Right ventricle myocardium inferior (tissue), 1 donor: ENCODE measurements at regions not wholly inside any gene's neighbourhood (a gene's known extent, or its start where the extent isn't known, plus 50 kb on each side); places are given as distances from the start of the nearest gene placed in this dataset.

Source experiments
- ATAC-seq: fragments of 200-7000 bp; cut with Tn5 transposase; one replicate; pipeline ENCODE4 v1.9.1; 2020; ENCODE audit warnings: mild to moderate bottlenecking, moderate library complexity
- DNase-seq: peaks from one replicate; pipeline ENCODE4 v3.0.0; 2021; ENCODE audit errors: missing footprints
- intact Hi-C: fragments of 100-400 bp; cut with DNase I; formaldehyde crosslinking; loops from one replicate; pipeline ENCODE4 v1.11.0; 2022
- donor health status: DM: no; HTN: yes; CAD: no; lungs with severe emphysema.

GRCh38 chr18:6627645-6628044, 101.9 kb upstream of the ARHGAP28 start:
- intact Hi-C loops = no loop called here
- no peak for DNase-seq
- no peak for ATAC-seq

DNA sequence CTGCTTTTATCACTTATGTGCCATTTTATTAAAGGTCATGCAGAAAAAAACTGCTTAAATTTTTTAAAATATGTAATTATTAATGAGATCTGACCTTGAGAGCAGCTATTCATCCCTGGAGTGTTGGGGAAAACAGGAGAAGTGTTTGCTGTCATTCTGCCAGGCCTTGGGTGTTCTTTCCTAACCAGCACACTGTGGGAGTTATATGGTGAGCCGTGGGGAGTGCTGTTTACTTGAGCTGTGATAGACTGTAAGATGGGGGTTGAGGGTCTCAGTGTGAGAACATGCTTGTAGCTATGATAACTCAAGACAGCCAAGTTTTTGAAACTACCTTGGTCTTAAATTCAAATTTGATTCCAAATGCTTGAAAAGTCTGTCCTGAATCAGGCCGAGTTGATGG, 101.3 kb upstream of the ARHGAP28 start:
- intact Hi-C loops = no loop called here
- ATAC-seq (peak; percentile 50), DNase-seq (no peak)

DNA sequence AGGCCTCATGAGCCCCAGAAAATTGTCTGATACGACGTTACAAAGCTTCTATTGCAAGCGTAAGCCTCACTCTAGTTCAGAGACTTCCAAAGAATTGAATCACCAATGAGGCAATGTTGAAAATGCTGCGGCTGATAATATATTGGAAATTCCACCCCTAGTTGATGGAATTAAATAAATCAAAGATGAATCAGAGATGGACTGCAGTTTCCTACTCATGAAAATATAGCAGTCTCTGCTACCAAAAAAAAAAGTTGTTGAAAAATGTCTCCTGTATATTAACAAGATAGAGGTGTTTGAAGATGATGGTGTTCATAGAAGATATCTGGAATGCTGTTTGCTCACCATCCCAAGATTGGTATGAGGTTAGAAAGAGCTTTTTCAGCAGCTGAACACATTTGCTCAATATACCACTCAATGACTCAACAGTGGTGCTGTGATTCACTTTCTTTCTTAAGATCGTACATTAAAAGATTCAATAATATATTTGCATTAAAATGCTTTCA, 99.8 kb upstream of the ARHGAP28 start:
- DNase-seq (no peak), ATAC-seq (no peak)
- intact Hi-C loops = no loop called here

DNA sequence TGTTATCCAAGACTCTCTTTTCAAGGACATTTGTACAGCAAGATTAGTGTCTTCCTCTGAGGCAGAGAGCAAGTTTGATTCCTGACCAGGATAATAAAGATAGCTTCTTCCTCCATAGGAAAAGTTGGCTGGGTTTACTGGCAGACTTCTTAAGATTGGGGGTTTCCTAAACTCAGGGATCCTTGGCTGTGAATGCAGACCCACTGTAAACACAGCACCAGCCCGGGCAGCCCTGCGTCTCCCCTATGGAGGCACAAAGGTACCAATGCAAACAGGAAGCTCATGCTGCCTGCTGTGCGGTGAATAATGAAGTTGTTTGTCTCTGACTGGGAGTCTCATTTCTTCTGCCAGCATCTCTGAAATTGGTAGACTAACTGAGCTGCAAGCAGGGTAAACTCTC, 96.2 kb upstream of the ARHGAP28 start:
- intact Hi-C loops = no loop called here
- DNase-seq = no peak
- no peak for ATAC-seq

DNA sequence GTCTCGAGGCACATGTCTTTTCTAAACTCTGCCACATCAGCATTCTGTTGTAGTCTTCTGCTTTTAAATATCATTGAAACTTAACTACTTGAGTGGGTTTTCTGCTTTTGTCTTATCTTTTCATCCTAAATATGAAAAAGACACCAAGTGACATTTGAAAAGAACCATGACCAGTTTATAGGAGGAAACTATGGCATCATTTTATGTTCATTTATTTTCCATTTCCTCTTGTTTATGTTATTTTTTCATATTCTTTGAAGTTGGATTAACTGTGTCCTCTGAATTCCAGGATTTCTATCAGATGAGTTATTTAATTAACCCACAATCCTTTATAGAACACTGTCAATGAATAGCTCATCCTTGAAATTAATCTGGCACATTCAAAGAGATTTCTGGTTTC, 93.4 kb upstream of the ARHGAP28 start:
- intact Hi-C loops = no loop called here
- DNase-seq (no peak), ATAC-seq (no peak)

GRCh38 chr18:6638447-6638846, 91.1 kb upstream of the ARHGAP28 start:
- intact Hi-C loops = no loop called here
- ATAC-seq (no peak), DNase-seq (no peak)

GRCh38 chr18:6639305-6639704, 90.2 kb upstream of the ARHGAP28 start:
- ATAC-seq = no peak
- no peak for DNase-seq
- intact Hi-C loops = no loop called here

GRCh38 chr18:6644836-6645627, 84.5 kb upstream of the ARHGAP28 start:
- intact Hi-C loops = no loop called here
- ATAC-seq (no peak), DNase-seq (no peak)

DNA sequence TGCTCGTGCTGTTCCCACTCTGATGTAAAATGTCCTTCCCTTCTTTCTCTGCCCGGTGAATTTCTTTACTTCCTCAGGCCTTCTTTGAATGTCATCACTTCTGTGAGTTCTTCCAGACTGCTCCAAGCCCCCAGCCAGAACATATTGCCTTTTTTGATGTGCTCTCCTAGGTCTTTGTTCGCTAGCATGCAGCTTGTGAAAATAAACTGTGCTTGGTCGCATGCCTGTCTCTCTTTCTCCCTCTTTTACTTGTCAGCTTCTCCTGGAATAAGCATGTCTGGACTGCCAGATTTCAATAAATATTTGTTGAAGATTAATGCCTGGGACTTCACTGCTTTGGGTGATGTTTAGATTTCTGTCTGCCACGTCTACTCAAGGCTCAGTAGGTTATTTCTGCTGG, 82.7 kb upstream of the ARHGAP28 start:
- intact Hi-C loops = no loop called here
- ATAC-seq (no peak), DNase-seq (no peak)

GRCh38 chr18:6648581-6648980, 80.9 kb upstream of the ARHGAP28 start:
- intact Hi-C loops = no loop called here
- ATAC-seq (no peak), DNase-seq (no peak)

GRCh38 chr18:6649421-6650126, 79.9 kb upstream of the ARHGAP28 start:
- no peak for ATAC-seq
- intact Hi-C loops = no loop called here
- DNase-seq = no peak

DNA sequence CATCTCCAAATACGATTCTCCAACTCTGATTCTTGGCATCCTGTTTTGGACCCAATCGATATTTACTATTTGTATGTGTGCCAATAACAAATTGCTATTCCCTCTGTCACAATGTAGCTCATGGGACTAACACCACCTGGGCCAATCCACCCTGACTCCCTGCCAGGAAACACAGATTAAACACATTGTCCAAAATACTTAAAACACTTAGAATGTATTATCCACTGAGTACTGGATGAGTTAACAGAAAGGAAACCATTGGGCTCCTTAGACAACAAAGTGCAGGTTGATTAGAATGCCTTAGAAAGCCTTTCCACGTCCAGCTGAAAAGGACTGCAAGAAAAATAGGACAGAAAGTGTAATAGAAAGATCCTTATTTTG, 79.4 kb upstream of the ARHGAP28 start:
- intact Hi-C loops = no loop called here
- DNase-seq (no peak), ATAC-seq (no peak)

DNA sequence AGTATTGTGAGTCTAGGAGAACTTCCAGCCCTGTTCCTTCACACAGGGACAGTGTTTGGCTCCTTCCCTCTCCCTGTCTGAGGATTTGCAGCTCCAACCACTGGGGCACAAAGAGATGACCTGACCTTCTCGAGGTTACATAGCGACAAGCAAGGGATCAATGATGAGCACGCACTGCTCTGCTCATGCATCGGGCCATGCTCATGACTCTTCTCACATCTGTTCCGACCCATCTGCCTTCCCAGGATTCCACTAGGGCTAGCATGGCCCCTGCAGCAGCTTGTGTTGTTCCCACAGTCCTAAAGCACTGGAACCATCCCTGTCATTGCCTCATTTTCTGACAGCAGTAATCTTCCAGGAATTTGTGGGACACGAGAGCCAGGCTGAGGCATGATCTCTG, 78.8 kb upstream of the ARHGAP28 start:
- intact Hi-C loops = no loop called here
- DNase-seq = no peak
- no peak for ATAC-seq

GRCh38 chr18:6652098-6652497, 77.4 kb upstream of the ARHGAP28 start:
- no peak for ATAC-seq
- intact Hi-C loops = no loop called here
- DNase-seq = no peak

- ATAC-seq (no peak), DNase-seq (no peak)
- intact Hi-C loops = no loop called here
Observed at GRCh38 chr18:6653880-6654279, 75.6 kb upstream of the ARHGAP28 start.

GRCh38 chr18:6659963-6660725, 69.4 kb upstream of the ARHGAP28 start:
- intact Hi-C loops = no loop called here
- ATAC-seq = no peak
- DNase-seq = no peak

DNA sequence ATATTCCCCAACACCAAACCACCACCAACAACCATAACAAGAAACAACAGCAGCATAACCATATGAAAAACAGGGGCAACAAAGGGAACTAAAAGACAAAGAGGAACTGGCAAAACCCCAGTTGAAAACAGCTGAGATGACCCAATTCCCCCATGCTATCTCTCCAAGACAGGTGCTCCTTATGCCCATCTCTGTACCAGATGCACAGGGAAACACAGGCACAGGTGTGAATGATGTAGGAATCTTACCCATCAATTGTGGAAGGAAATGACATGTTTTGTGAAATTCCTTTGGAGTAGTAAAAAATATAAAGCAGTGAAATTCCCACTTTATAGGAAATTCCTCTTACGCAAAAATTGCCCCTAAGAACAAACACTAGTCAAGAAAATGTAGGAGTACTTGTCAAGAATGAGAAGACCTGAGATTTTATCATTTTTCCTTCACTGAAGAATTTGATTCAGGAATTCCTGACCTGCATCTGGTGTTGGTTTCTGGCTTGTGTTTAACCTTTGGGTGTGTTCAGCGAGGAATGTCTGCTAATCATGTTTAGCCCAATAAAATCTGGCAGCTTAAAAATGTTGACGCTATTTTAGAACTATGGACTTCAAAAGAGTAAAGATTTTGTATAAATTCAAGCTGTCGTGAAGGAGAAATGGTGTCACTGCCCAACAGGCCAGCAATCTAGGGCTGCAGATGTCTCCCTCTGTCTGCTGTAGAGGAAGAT, 67.7 kb upstream of the ARHGAP28 start:
- intact Hi-C loops = no loop called here
- no peak for DNase-seq
- no peak for ATAC-seq

- DNase-seq = no peak
- intact Hi-C loops = no loop called here
- no peak for ATAC-seq
Observed at GRCh38 chr18:6666012-6666685, 63.4 kb upstream of the ARHGAP28 start.

GRCh38 chr18:6668836-6669235, 60.7 kb upstream of the ARHGAP28 start:
- ATAC-seq (no peak), DNase-seq (no peak)
- intact Hi-C loops = no loop called here
